Fibroblast of skin of abdomen (primary cell): ENCODE measurements at regions not wholly inside any gene's neighbourhood (a gene's known extent, or its start where the extent isn't known, plus 50 kb on each side); places are given as distances from the start of the nearest gene placed in this dataset.
A peak's percentile ranks its signal among the peaks of the same experiment; 100 is the strongest.
"Not testable (repeated sequence)": the region's sequence is repeated elsewhere in the genome, so short reads cannot be mapped to it uniquely, and the experiment has no call there.

Source experiments
- DNase-seq: peaks from one replicate; pipeline ENCODE4 v3.0.0-alpha.2; 2013

DNA sequence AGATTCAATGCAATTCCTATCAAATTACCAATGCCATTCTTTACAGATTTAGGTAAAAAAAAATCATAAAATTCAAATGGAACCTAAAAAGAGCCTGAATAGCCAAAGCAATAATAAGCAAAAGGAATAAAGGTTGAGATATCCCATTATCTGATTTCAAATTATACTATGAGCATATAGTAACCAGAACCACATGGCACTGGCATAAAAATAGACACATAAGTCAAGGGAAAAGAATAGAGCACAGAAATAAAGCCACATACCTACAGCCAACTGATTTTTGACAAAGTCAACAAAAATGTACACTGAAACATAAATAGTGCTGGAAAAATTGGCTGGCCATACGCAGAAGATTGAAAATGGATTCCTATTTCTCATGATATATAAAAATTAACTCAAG lies 853.7 kb downstream of the FAT4 start:
- no peak for DNase-seq

DNA sequence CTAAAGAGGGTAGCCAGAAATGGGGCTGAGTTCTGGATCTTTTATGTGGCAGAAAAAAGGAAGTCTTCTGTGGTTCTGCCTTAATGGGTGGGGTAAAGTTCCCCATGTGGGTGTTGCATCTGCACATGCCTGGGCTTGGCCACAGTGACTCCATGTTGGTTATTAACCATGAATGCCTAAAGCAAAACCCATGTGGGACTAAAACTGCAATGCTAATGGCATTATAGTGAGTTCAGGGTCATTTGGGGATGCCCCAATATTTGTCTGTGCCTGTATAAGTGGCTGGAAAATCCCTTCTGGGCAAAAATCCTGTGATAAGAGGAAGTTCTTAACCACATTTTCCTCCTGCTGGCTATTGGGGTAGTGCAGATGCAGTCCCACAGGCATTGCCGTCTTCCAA lies 857.4 kb downstream of the FAT4 start:
- DNase-seq = no peak

DNA sequence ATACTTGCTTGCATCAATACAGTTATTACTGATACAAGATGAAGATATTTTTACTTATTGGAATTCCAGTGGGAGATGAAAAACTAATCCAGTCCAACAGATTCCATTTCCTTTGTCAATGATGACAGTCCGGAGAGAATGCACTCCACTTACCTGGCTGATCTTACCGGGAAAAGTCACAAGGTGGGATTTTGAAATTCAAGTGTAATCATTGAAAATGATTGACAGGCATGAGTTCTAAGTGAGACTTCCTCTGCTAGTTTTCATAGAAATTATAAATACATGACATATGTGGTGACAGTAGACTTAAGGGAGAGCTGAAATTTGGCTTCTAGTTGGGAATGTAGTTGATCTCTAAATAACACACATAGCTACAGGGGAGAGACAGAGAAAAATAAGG lies 859.9 kb downstream of the FAT4 start:
- no peak for DNase-seq

DNA sequence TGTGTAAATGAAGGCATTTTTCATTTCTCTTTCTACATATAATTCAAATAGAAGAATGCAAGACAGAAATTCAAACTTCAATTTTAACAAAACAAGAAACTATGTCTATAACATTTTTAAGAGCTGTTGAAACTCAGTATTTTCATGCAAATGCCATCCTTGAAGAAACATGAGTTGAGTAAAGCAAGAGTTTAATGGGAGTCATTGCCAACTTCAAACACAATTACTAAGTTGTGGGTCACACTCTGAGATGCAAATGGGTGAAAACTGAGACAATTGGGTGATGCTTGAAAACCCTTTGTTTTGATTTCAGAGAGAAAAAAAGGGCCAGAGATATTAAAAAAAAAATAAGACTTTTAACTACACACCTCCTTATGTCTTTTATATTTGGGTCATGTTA lies 865.9 kb downstream of the FAT4 start:
- no peak for DNase-seq

DNA sequence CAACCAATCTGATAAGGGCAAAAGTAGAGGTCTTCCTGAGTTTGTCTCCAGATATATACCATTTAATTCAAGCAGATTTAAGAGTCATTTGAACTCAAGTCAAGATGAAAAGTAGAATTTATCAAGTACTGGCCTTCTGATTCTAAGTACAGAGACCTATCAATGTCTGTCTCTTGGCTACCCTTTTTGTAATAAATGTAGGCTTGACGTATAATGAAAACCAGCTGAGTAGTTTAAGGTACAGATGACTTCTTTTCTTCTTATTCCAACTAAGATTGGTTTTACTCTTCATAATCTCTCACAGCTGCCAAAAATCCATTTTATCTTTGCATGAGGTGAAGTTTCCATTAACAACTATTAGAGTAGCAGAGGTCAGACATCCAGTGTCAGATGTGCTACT lies 867.6 kb downstream of the FAT4 start:
- no peak for DNase-seq

DNA sequence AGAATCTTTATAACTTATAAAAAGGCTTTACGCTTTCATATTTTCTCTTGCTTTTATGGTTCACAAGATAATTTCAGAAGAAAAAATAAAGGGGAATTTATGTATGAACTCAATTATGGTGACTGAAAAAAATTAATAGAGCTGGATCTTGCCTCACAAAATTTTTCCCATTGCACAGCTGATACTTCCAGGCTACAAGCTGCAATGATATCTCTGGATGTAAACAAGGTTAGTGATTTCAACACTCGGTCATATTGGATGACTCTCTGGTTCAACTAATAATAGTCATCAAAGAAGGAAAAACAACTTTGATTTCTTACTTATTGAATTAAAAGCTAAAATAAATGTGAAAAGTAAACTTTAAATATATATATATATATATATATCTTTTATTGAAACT lies 868.0 kb downstream of the FAT4 start:
- DNase-seq = no peak

DNA sequence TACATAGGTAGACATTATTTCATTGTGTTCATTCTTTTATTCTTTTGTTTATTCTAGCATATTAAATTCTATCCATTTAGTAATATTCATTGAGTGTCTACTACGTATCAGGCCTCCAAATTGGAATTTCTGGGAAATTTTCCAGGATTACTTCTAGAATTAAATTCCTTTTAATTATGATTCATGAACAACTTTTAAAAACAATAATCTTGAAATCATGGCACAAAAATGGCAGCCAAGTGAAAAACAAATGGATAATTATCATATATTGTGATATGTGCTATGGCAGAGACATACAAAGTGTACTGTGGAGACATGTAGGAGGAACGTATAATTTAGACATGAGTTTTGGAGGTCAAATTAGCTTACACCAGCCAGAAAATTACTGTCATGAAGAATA lies 868.5 kb downstream of the FAT4 start:
- no peak for DNase-seq

DNA sequence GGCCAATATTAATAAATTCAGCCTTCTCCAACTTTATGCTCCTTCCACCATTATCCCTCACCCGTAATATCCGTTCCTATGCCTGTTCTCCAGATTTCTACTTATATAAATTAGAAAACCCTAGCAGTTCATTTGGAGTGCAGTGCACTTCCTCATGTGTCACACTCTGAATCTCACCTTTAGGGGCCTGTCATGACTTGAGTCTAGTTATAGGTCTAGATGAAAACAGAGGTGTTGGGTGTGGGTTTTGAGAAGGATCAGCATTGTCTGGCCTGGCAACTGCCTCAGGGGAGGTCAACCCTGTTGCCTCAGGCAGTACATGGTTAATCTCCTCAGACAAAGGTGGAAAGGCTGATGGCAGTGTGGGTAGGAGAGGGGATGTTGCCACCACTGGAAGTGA lies 876.8 kb downstream of the FAT4 start:
- no peak for DNase-seq

DNA sequence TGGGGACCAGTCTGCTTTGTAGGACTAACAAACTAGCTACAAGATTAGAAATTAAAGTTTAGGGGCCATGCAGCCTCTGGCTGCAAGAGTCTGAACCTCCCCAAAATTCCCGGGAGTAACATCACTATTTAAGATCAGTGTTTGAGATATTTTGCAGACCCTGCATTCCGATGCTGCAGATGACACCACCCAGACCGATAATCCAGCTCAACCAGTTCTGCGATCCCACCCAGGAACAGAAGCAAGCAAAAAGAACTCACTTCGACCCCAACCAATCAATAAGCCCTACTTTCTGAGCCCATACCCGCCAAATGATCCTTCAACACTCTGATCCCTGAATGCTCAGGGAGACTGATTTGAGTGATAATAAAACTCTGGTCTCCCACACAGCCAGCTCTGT lies 877.8 kb downstream of the FAT4 start:
- DNase-seq = no peak

DNA sequence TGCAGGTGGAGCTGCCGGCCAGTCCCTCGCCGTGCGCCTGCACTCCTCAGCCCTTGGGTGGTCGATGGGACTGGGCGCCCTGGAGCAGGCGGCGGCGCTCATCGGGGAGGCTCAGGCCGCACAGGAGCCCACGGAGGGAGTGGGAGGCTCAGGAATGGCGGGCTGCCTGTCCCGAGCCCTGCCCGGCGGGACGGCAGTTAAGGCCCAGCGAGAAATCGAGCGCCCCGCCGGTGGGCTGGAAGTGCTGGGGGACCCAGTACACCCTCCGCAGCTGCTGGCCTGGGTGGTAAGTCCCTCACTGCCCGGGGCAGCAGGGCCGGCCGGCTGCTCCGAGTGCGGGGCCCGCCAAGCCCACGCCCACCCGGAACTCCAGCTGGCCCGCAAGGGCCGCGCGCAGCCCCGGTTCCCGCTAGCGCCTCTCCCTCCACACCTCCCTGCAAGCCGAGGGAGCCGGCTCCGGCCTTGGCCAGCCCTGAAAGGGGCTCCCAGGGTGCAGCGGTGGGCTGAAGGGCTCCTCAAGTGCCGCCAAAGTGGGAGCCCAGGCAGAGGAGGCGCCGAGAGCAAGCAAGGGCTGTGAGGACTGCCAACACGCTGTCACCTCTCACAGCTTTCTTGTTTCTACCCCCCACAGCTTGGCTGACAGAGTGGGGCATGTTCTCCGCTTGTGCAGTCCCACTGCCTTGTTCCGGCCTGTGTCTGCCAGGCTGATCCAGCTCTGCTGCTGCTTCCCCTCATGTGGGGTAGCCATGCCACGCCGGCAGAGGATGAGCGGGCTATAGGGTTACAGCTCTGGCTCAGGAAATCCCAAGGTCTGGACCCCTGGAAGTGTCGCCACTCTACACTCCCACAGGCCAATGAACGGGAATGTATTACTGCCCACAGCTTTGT lies 886.7 kb downstream of the FAT4 start:
- not testable (repeated sequence) for DNase-seq

DNA sequence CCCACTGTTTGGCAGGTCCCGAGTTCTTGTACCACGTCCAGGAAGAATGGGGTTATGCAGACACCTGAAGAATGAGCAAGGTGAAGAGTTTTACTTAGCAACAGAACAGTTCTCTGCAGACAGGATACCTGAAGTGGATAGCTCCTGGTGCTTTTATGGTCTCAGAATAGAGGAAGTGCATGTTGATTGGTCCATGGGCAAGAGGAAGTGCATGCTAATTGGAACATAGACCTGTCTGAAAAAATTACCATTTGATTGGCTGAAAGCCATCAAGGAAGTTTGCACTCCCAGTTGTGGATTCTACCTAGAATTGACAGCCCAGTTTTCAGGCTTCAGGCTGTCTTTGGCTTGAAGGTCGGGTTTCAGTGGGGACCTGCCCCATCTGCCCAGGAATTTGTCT lies 887.5 kb downstream of the FAT4 start:
- DNase-seq = no peak

DNA sequence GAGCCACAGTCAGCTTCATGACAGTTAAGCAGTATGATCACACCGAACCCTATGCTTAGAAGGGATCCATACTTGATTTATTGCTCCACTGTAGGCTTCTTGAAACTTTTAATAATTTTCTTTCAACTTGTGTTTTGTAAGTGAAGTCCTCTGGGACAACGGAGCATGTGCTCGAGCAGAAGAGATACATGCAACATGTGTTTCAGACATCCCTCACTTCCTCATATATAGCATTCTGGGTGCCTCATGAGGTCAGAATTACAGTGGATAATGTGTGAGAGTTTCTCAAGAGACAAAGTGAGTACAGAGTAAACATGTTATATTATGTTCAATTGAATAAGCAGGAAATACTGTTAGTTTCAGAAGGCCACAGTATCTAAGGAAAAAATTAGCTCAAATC lies 893.2 kb downstream of the FAT4 start:
- DNase-seq = no peak

DNA sequence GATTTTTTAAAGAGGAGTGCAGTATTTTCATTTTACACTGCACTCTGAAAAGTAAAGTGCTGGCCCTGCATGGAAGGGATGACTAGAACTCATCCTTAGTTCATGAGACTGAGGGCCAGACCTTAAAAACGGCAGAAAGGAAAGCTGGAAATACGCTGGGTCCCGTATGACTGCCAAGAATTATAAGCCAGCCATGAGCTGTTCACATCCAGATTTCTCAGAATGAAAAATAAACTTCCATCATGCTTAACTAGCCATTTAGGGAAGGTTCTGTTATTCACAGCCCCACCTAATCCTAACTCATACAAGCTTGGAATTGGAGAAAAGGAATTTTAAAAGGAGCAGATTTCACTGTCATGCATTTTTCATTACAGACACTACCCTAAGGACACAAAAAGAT lies 894.4 kb downstream of the FAT4 start:
- no peak for DNase-seq

DNA sequence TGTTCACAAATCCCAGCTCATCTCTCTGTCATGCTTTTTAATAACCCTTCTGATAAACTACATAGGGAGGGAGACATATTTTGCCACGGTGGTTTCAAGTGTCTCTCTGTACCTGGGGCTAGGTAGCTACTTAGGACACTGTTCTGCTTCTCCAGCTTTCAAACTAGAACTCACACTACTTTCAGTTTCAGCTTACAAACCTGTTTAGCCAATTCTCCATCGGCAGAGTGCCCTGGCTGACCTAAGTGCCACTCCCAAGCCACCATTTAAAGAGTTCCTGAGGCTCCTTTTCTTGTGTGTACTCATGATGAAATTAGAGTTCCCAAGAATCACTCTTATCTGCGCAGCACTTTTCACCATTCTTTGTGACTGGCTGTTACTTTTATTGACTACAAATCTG lies 899.2 kb downstream of the FAT4 start:
- no peak for DNase-seq

DNA sequence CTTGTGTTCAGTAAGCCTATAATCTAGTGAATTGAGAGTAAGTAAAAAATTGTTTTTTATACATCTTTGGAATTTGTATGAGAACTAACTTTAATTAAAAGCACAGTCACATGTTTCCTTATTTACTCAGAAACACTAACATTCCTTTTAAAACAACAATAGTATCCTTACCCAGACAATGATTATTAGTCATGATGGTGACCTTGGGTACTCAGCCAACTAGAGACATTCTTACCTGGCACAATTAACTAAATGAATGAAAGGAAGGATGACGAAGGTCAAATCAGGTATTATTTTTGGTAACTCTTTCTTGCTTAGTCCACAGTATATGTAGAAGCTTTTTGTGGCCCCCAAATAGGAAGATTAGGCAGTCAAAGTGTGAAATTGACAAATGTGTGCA lies 901.0 kb downstream of the FAT4 start:
- DNase-seq = no peak

DNA sequence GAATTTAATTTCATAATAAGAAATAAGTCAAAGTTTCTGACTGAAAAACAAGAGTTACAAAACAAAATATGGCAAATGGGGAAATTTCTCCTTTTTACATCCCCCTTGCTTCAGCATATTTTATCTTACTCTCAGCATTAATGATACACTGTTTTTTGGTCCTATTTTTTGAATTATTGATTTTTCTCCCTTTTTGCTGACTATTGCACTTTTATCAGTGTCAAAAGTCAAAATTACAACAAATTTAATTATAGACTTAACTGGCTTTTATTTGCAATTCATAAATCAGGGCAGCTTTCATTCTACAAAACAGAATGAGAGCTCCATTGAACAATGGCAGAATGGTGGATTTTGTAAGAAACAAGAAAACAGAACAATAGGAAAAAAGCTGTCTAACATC lies 901.9 kb downstream of the FAT4 start:
- DNase-seq = no peak

DNA sequence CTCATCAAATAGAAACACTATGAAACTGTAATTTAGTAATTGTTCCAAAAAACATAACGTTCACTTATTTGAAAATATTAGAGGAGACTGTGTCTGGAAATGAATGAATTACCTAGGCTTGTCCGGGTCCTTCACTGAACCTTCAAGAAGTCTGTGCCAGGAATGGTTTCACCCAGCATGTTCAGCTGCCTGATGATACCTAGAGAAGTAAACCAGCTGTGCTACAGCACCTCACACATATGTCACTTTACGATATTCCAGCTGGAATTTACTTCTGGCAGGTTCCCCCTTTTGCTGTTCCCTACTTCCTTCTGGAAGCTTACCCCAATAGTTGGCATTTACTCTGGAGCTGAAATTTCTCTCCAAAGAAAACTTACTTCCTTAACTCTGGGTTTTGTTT lies 906.5 kb downstream of the FAT4 start:
- DNase-seq = no peak

DNA sequence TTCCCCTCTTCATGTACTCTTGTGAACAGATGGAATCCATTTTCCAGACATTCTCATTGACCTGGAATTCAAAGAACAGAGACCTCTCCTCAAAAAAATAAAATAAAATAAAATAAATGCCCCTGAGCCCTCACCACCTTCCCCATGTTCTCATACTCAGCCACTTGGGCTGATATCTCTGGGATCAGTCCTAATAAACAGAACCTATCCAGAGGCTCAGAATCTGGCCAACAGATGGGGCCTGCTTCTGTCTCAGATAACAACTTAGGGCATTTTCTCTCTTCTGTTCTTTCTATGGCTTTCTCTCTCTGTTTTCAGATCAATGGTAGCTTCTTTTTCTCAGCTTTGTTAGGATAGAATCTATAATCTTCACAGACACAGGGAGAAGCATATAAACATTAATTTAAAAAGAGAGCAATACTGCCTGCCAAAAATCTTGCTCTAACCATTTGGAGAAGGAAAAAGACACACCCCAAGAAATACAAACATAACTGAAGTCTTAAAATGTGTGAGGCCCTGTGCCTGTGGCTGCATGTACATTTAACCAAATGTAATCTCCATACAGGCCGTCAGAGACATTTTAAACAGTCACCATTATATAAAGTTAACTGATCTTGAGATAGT lies 907.1 kb downstream of the FAT4 start:
- DNase-seq = peak; percentile 5

DNA sequence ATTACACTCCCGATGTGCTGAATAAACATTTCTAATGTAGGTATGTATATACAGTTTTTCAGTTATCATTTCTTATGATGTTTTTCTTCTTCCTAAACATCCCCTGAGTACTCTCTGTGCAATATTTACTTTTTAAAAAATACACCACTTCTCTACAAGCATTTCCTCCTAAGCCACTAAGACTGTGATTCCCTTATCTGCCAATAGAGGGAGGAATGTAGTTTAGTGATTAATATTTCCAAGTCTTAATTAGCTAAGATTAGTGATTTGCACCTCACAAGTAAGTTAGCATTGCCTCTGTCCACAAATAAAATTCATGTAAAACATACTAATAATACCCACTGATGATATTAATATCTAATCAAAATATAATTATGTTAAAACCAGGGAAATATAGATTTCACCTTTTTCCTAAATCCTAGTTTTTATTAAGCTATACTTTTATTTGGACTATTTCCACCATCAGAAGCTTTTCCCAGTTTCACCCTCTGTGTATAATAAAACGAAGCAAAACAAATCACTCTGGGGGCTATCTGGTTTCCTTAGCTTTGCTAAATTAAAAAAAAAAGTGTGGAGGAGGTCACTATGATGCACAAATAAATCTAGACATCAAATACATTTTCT lies 909.1 kb downstream of the FAT4 start:
- peak; percentile 22 for DNase-seq

DNA sequence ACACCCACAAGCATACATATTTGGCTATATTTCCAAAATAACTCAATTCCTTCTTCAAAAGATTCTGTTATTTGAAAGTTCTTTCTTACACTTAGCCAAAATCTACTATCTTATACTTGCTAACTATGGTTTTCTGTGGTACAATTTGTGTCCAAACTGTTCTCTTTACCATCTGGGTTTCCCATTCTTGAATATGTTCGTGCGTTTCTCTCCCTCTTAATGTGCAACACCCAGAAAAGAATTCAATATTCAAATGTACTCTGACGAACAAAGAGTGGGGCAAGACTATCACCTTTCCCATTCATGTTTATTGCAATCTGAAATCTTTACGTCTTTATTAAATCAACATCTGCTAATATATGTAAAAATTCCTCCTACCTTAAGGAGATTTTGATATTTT lies 912.7 kb downstream of the FAT4 start:
- DNase-seq = no peak

DNA sequence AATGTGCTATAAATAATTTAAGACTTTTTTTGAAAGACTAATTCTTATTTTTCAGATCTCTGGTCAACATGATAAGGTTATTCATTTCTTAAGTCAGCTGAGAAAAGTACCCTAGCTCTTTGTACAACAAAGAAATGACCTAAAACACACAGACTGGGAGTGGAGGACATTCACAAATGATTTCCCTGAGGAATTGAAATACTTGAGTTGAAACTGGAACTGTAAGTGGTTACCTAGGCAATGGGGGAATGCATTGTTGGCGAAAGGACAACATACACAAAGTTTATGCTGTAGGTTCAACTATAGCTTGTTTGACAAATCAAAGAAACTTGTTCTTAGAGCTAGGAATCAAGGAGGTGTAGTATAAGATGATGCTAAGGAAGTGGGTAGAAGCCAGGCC lies 915.5 kb downstream of the FAT4 start:
- peak; percentile 24 for DNase-seq

DNA sequence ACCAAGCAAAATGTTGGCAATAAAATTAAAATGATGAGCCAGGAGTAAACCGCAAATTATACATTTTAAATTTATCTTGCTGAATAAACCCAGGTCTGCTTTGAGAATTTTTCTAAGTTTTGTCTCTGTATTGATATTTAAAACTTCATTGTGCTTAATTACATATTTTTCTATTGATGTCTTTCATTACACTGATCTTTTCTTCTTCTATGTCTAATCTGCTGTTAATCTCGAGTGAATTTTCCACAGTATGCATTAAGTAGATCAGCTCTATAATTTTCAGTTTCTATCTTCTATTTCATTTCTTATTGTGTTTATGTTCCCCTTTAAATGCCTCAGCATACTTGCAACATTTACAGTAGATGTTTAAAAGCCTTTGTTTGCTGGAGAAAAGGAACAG lies 918.7 kb downstream of the FAT4 start:
- DNase-seq = no peak

DNA sequence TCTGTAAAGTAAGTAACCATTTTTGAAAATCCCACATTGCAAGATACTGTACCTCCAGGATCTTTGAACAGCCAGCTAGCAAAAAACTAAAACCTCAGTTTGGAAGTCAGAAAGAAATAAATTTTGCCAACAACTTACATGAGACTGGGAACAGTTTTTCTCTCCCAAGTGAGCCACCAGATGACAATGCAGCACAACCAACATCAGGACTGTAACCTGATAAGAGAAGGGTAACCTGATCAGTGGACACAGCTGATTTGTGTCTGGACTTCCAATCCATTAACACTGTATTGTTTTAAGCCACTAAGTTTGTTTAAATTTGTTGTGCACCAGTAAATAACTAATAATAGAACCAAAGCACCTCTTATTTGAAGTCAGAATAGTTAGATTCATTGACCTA lies 923.3 kb downstream of the FAT4 start:
- no peak for DNase-seq

DNA sequence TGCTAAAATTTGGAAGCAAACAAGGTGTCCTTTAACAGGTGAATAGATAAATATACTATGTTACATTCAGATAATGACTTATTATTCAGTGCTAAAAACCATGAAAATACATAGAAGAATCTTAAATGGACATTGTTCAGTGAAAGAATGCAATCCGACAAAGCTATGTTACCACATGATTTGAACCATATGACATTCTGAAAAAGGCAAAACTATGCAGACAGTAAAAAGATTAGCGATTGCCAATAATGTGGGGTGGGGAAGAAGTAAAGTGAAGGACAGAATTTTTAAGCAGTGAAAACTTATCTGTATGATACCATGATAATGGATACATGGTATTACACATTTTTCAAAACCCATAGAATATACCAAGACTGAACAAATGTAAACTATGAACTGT lies 926.9 kb downstream of the FAT4 start:
- DNase-seq = peak; percentile 77
